Coronary artery (tissue), 2 donors: ENCODE measurements at regions not wholly inside any gene's neighbourhood (a gene's known extent, or its start where the extent isn't known, plus 50 kb on each side); places are given as distances from the start of the nearest gene placed in this dataset.

Source experiments
- DNase-seq: peaks from one replicate; pipeline ENCODE4 v3.0.0-alpha.2; 2017; ENCODE audit warnings: low spot score
- H3K27ac ChIP-seq, 2 donors: fragments of 200-600 bp; sonication (generic); one replicate each; pipeline ENCODE4 v1.5.1; 2016 to 2019
- H3K4me3 ChIP-seq: fragments of 200-600 bp; sonication (generic); 2 replicates; pipeline ENCODE4 v1.5.1; 2016; ENCODE audit warnings: mild to moderate bottlenecking, moderate library complexity
- CTCF ChIP-seq: fragments of 200-600 bp; sonication (generic); IDR thresholded peaks from one replicate; pipeline ENCODE4 v1.5.1; 2019; ENCODE audit warnings: antibody characterized with exemption

- DNase-seq, result no peak
- Histone ChIP-seq H3K27ac (no peak overlapping the region), H3K4me3 (no peak overlapping the region)
- TF ChIP-seq CTCF, result no peak
These were observed 203.1 kb downstream of the FAT4 start for GRCh38 chr4:125517831-125518230.

DNA sequence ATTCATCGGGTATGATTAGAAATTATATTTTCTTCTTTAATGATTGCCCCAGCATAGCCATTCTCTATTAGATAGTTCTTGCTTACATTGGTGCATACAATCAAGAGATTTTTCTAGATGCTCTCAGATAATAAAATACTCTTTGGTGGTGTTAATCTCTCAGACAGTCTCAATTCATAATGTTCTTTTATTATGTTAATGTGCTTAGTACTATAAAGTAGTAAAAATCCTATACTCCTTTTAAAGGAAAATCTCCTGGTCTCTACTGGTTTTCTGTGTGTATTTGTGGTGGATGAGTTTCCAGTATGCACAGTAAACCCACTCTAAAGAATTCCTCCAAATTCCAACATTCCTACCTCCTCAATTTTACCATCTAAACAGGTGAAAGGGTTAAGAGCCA lies 203.5 kb downstream of the FAT4 start:
- Histone ChIP-seq H3K4me3 (no peak overlapping the region), H3K27ac (no peak overlapping the region)
- TF ChIP-seq CTCF, result no peak
- no peak for DNase-seq

GRCh38 chr4:125519371-125520146 lies 204.8 kb downstream of the FAT4 start:
- no peak for TF ChIP-seq CTCF
- H3K4me3 ChIP-seq, result no peak overlapping the region
- H3K27ac ChIP-seq, result peak overlapping the region in 1 of 2 donors; percentile 18
- DNase-seq, result no peak

GRCh38 chr4:125520258-125520990 lies 205.7 kb downstream of the FAT4 start:
- no peak for DNase-seq
- peak overlapping the region in 1 of 2 donors; percentile 18 for H3K27ac ChIP-seq
- H3K4me3 ChIP-seq, result peak overlapping the region; percentile 1
- no peak for TF ChIP-seq CTCF

DNA sequence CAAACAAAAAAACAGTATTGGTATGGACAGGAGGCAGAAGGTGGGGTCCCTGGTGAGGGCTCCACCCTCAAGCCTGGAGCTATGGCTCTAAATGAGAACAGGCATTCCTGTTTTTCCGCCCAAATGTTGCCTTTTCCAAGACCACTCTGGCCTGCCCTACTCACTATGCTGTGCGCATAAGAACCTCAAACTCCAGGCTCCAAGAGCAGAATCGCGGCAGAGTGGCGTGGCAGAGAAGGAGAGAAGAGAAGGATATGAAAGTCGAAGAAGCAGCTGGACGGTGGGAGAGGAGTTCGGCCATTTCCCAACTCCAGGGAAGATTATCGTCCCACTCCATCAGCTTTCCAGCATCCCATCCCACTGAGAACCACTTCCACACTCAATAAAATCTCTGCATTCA lies 207.8 kb downstream of the FAT4 start:
- Histone ChIP-seq H3K4me3 (no peak overlapping the region), H3K27ac (no peak overlapping the region)
- TF ChIP-seq CTCF, result no peak
- no peak for DNase-seq

DNA sequence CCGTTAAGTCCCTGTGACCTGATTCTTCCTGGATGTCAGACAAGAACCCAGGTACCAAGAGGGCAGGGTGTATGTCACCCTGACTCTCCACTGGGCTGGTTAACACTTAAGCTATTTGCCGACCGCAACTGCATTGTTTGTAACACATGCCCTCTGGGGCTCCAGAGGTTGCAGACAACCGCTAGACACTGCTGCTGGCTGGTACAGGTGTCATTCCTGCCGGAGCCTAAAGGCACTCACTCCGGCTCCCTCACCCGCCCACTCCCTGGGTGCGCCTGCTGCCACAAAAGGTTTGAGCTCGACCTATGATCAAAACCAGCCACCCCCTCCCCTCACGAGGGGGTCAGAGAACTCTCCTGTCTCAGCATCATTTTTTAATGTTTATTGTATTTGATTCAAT lies 208.2 kb downstream of the FAT4 start:
- H3K4me3 ChIP-seq, result no peak overlapping the region
- H3K27ac ChIP-seq, result no peak overlapping the region
- no peak for DNase-seq
- no peak for TF ChIP-seq CTCF

DNA sequence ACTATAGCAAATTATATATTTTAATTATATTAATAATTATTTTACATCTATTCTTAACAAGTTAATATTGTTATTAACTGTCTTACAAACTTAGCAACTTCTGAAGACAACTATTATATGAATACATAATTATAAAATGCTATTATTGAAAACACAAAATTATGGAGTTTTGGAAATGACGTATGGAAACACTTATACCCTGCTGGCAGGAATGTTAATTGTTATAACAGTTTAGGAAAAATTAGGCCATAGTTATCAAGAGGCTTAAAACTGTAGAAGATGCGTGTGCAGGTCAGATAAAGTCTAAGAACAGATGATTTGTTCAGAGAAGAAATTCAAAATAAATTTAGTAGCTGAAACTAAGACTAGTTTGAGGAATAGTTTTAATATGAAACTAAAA lies 211.7 kb downstream of the FAT4 start:
- DNase-seq, result no peak
- TF ChIP-seq CTCF, result no peak
- Histone ChIP-seq H3K27ac (no peak overlapping the region), H3K4me3 (no peak overlapping the region)
